Vagina (tissue), 2 donors: ENCODE measurements at regions not wholly inside any gene's neighbourhood (a gene's known extent, or its start where the extent isn't known, plus 50 kb on each side); places are given as distances from the start of the nearest gene placed in this dataset.

ENCODE experiments used
- CTCF ChIP-seq, 3 experiments: fragments of 450-650 bp in 2 of 3; fragments of 200-600 bp in 1 of 3; sonication (generic) in 1 of 3; IDR thresholded peaks; one replicate each; pipeline ENCODE4 v1.5.1; 2017 to 2019; ENCODE audit warnings: antibody characterized with exemption in 3 of 3, mild to moderate bottlenecking in 2 of 3, moderate library complexity in 2 of 3
- POLR2A ChIP-seq, 2 donors: fragments of 450-650 bp; IDR thresholded peaks; one replicate each; pipeline ENCODE4 v1.6.1; 2017; ENCODE audit warnings: antibody characterized with exemption in 2 of 2, mild to moderate bottlenecking in 2 of 2, moderate library complexity in 2 of 2
- POLR2AphosphoS5 ChIP-seq, 2 donors: sonication (generic); formaldehyde crosslinking; IDR thresholded peaks; one replicate each; pipeline ENCODE4 v1.9.0; 2017; ENCODE audit warnings: antibody characterized with exemption in 2 of 2, mild to moderate bottlenecking in 2 of 2, low read depth in 1 of 2; ENCODE audit not compliant: insufficient read depth in 1 of 2

DNA sequence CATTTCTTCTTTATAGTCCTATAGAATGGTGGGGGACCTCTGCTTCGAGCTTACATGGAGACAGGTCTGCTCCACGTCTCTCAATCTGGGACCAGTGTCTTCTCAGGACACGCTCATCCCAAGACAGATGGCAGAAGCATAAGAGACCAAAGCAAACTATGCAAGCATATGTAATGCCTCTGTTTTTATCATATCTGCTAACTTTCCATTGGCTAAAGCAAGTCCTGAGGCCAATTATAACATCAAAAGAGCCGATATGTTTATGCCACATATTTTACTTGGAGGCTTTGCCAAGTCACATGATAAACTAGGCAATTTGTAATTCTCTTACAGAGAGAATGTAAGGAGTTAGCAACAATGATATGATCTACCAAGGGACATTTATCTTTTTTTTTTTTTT lies 102.6 kb upstream of the NRBF2 start:
- TF ChIP-seq POLR2AphosphoS5 (IDR thresholded peaks at IDR 0.05; ENCODE audit: insufficient read depth in 1 of 2, low read depth in 1 of 2), result no peak
- TF ChIP-seq CTCF (IDR thresholded peaks at IDR 0.05), result no peak
- TF ChIP-seq POLR2A (IDR thresholded peaks at IDR 0.05), result no peak
